OCI-LY1 (cell line): ENCODE measurements at regions not wholly inside any gene's neighbourhood (a gene's known extent, or its start where the extent isn't known, plus 50 kb on each side); places are given as distances from the start of the nearest gene placed in this dataset.

Experiments used
- H2AFZ ChIP-seq: fragments of 200-600 bp; sonication (generic), shearing (Covaris generic); 2 replicates; pipeline ENCODE4 v1.6.0; 2014; ENCODE audit warnings: antibody characterized with exemption, mild to moderate bottlenecking, low read length
- H3F3A ChIP-seq: fragments of 200-600 bp; sonication (generic), shearing (Covaris generic); 2 replicates; pipeline ENCODE4 v1.6.0; 2014; ENCODE audit warnings: mild to moderate bottlenecking, antibody characterized with exemption, low read length, moderate library complexity; ENCODE audit not compliant: insufficient read depth
- H3K27ac ChIP-seq: fragments of 200-600 bp; sonication (generic); 2 replicates; pipeline ENCODE4 v1.5.1; 2014; ENCODE audit warnings: low read length, mixed run types, mild to moderate bottlenecking, low read depth; ENCODE audit not compliant: poor library complexity, severe bottlenecking
- H3K27me3 ChIP-seq: fragments of 200-600 bp; sonication (generic); 2 replicates; pipeline ENCODE4 v1.6.0; 2014; ENCODE audit warnings: antibody characterized with exemption, mild to moderate bottlenecking, low read length, moderate library complexity; ENCODE audit not compliant: insufficient read depth
- H3K36me3 ChIP-seq: fragments of 200-600 bp; sonication (generic); 2 replicates; pipeline ENCODE4 v1.6.1; 2014; ENCODE audit warnings: mild to moderate bottlenecking, antibody characterized with exemption, low read length, moderate library complexity, mixed read lengths; ENCODE audit not compliant: insufficient read depth
- H3K4me1 ChIP-seq: fragments of 200-600 bp; sonication (generic); 2 replicates; pipeline ENCODE4 v1.5.1; 2014; ENCODE audit warnings: mild to moderate bottlenecking, low read length, moderate library complexity; ENCODE audit not compliant: insufficient read depth, severe bottlenecking
- H3K4me2 ChIP-seq: fragments of 200-600 bp; sonication (generic), shearing (Covaris generic); 2 replicates; pipeline ENCODE4 v1.6.1; 2014; ENCODE audit warnings: low read length
- H3K4me3 ChIP-seq: fragments of 200-600 bp; sonication (generic); 2 replicates; pipeline ENCODE4 v1.5.1; 2014; ENCODE audit warnings: low read length, low read depth, mild to moderate bottlenecking, mixed read lengths; ENCODE audit not compliant: poor library complexity, severe bottlenecking
- H3K79me2 ChIP-seq: fragments of 200-600 bp; shearing (Covaris generic); 2 replicates; pipeline ENCODE4 v1.6.1; 2016; ENCODE audit warnings: mixed run types, low read length, mixed read lengths; ENCODE audit not compliant: insufficient read depth
- H3K9ac ChIP-seq: fragments of 200-600 bp; sonication (generic), shearing (Covaris generic); 2 replicates; pipeline ENCODE4 v1.6.1; 2014; ENCODE audit warnings: mild to moderate bottlenecking, low read length, mixed read lengths
- H3K9me2 ChIP-seq: fragments of 200-600 bp; sonication (generic), shearing (Covaris generic); 2 replicates; pipeline ENCODE4 v1.6.1; 2014; ENCODE audit warnings: low read depth, mild to moderate bottlenecking, low read length, mixed read lengths
- H3K9me3 ChIP-seq: fragments of 200-600 bp; shearing (Covaris generic); 2 replicates; pipeline ENCODE4 v1.6.1; 2014; ENCODE audit warnings: low read length, mixed read lengths
- H4K20me1 ChIP-seq: fragments of 200-600 bp; sonication (generic), shearing (Covaris generic); 2 replicates; pipeline ENCODE4 v1.6.0; 2016; ENCODE audit warnings: mild to moderate bottlenecking, low read length; ENCODE audit not compliant: insufficient read depth
- CTCF ChIP-seq: fragments of 200-600 bp; sonication (generic), shearing (Covaris generic); IDR thresholded peaks from 2 replicates; pipeline ENCODE4 v1.5.1; 2017; ENCODE audit warnings: mild to moderate bottlenecking, antibody characterized with exemption, low read length, moderate library complexity, mixed read lengths
- EZH2 ChIP-seq: fragments of 200-600 bp; sonication (generic), shearing (Covaris generic); IDR thresholded peaks from 2 replicates; pipeline ENCODE4 v1.8.0; 2017; ENCODE audit warnings: borderline replicate concordance, mixed run types, mild to moderate bottlenecking, antibody characterized with exemption, low read length, moderate library complexity, mixed read lengths

- Histone ChIP-seq H3K36me3 (no peaks in the 10 kb centered on the region), H3K4me2 (no peak overlapping the region), H3K4me1 (no peaks in the 10 kb centered on the region), H4K20me1 (no peaks in the 10 kb centered on the region), H3K79me2 (no peaks in the 10 kb centered on the region), H3K9me3 (0 out of 2 replicates have a peak, but pooled peaks cover 2% of the 10 kb centered on the region), H3F3A (no peaks in the 10 kb centered on the region), H3K9ac (no peak overlapping the region), H2AFZ (no peak overlapping the region), H3K27me3 (no peaks in the 10 kb centered on the region), H3K9me2 (no peaks in the 10 kb centered on the region), H3K4me3 (no peak overlapping the region), H3K27ac (no peak overlapping the region)
- TF ChIP-seq CTCF (no peak), EZH2 (no peak)
Observed at GRCh38 chr14:101200650-101201516, 297.4 kb upstream of the RTL1 start.

- Histone ChIP-seq H3K36me3 (no peaks in the 10 kb centered on the region), H3K9me3 (0 out of 2 replicates have a peak, but pooled peaks cover 2% of the 10 kb centered on the region), H3K4me2 (no peak overlapping the region), H3K4me1 (no peaks in the 10 kb centered on the region), H4K20me1 (no peaks in the 10 kb centered on the region), H3K79me2 (no peaks in the 10 kb centered on the region), H3F3A (no peaks in the 10 kb centered on the region), H3K27me3 (no peaks in the 10 kb centered on the region), H3K27ac (no peak overlapping the region), H3K9me2 (no peaks in the 10 kb centered on the region), H3K4me3 (no peak overlapping the region), H2AFZ (no peak overlapping the region), H3K9ac (no peak overlapping the region)
- TF ChIP-seq EZH2 = no peak
- no peak for TF ChIP-seq CTCF
Observed at GRCh38 chr14:101201535-101202151, 298.1 kb upstream of the RTL1 start.

- Histone ChIP-seq H3K9ac (no peak overlapping the region), H3K4me3 (no peak overlapping the region), H3F3A (no peaks in the 10 kb centered on the region), H3K9me2 (no peaks in the 10 kb centered on the region), H3K4me1 (no peaks in the 10 kb centered on the region), H3K27ac (no peak overlapping the region), H3K9me3 (0 out of 2 replicates have a peak, but pooled peaks cover 2% of the 10 kb centered on the region), H3K36me3 (no peaks in the 10 kb centered on the region), H3K4me2 (no peak overlapping the region), H4K20me1 (no peaks in the 10 kb centered on the region), H2AFZ (no peak overlapping the region), H3K79me2 (no peaks in the 10 kb centered on the region), H3K27me3 (no peaks in the 10 kb centered on the region)
- no peak for TF ChIP-seq EZH2
- no peak for TF ChIP-seq CTCF
Observed at GRCh38 chr14:101202627-101203404, 299.3 kb upstream of the RTL1 start.
